ENCODE measurements at regions not wholly inside any gene's neighbourhood (a gene's known extent, or its start where the extent isn't known, plus 50 kb on each side); places are given as distances from the start of the nearest gene placed in this dataset.

GRCh38 chr11:10631761-10632160 lies 61.8 kb downstream of the IRAG1 start:
- peaks cover 22 to 38% of the 10 kb centered on the region in 2 donors for H3K4me1 ChIP-seq (ENCODE audit: control insufficient read depth in 2 of 2, insufficient read depth in 2 of 2, low read length in 2 of 2)
- no peak overlapping the region for H3K4me2 ChIP-seq (replicated peaks; ENCODE audit: low read depth, low read length, poor library complexity, severe bottlenecking)
- no peaks in the 10 kb centered on the region for H3K27me3 ChIP-seq (replicated peaks in 1 of 4; ENCODE audit: control extremely low read depth in 1 of 4, control insufficient read depth in 3 of 4, insufficient read depth in 4 of 4, low read length in 3 of 4)
- H2AFZ ChIP-seq (ENCODE audit: insufficient read depth, low read depth, low read length, poor library complexity, severe bottlenecking) = no peak overlapping the region
- H3K27ac ChIP-seq (ENCODE audit: low read length in 2 of 2) = no peak overlapping the region
- ATAC-seq (ENCODE audit: low read depth) (no peak), DNase-seq (no peak)
- no peak overlapping the region for H3K4me3 ChIP-seq (ENCODE audit: control extremely low read depth in 1 of 5, extremely low read depth in 1 of 5, insufficient read depth in 1 of 5, low read depth in 2 of 5, low read length in 4 of 5)
- H3K4me1 Mint-ChIP-seq = peaks cover 55% of the 10 kb centered on the region
- intact Hi-C loops (cut with micrococcal nuclease) = no loop called here
- POLR2A ChIA-PET = no interaction called here
- H3K36me3 ChIP-seq (replicated peaks in 1 of 2; ENCODE audit: control extremely low read depth in 1 of 2, control insufficient read depth in 1 of 2, extremely low read depth in 1 of 2, insufficient read depth in 2 of 2, low read length in 1 of 2) = no peaks in the 10 kb centered on the region
- peak overlapping the region; percentile 8 for H3K27ac Mint-ChIP-seq
- no peaks in the 10 kb centered on the region for H3K79me2 ChIP-seq (ENCODE audit: control insufficient read depth, insufficient read depth, low read length)
- CTCF ChIA-PET = interaction anchor here (1.3 to 1.4 kb wide), 2 partner anchors 10 to 14 kb away, joined by 3 read pairs; no protein-coding TSS in a partner anchor
- no peaks in the 10 kb centered on the region for H3K9me3 ChIP-seq (ENCODE audit: control extremely low read depth in 1 of 3, control insufficient read depth in 2 of 3, insufficient read depth in 1 of 3, low read length in 2 of 3)
- H4K20me1 ChIP-seq (ENCODE audit: control insufficient read depth, insufficient read depth, low read length, poor library complexity, severe bottlenecking) = no peaks in the 10 kb centered on the region
- no peaks in the 10 kb centered on the region for H3K9me3 Mint-ChIP-seq (ENCODE audit: insufficient read depth)
- WGBS (ENCODE audit: insufficient coverage) = no CpG with 5 or more reads among the region's 5 CpGs
- H3K4me3 Mint-ChIP-seq = no peak overlapping the region
- TF ChIP-seq, protein P1, sequence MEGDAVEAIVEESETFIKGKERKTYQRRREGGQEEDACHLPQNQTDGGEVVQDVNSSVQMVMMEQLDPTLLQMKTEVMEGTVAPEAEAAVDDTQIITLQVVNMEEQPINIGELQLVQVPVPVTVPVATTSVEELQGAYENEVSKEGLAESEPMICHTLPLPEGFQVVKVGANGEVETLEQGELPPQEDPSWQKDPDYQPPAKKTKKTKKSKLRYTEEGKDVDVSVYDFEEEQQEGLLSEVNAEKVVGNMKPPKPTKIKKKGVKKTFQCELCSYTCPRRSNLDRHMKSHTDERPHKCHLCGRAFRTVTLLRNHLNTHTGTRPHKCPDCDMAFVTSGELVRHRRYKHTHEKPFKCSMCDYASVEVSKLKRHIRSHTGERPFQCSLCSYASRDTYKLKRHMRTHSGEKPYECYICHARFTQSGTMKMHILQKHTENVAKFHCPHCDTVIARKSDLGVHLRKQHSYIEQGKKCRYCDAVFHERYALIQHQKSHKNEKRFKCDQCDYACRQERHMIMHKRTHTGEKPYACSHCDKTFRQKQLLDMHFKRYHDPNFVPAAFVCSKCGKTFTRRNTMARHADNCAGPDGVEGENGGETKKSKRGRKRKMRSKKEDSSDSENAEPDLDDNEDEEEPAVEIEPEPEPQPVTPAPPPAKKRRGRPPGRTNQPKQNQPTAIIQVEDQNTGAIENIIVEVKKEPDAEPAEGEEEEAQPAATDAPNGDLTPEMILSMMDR (IDR thresholded peaks at IDR 0.05) = no peak
- no peak for TF ChIP-seq EZH2 (IDR thresholded peaks at IDR 0.05; ENCODE audit: borderline replicate concordance, insufficient read depth, low read depth, low read length, poor library complexity, severe bottlenecking)
- no peaks in the 10 kb centered on the region for H3K27me3 Mint-ChIP-seq
- no peak overlapping the region for H3K9ac ChIP-seq (ENCODE audit: low read length)

DNA sequence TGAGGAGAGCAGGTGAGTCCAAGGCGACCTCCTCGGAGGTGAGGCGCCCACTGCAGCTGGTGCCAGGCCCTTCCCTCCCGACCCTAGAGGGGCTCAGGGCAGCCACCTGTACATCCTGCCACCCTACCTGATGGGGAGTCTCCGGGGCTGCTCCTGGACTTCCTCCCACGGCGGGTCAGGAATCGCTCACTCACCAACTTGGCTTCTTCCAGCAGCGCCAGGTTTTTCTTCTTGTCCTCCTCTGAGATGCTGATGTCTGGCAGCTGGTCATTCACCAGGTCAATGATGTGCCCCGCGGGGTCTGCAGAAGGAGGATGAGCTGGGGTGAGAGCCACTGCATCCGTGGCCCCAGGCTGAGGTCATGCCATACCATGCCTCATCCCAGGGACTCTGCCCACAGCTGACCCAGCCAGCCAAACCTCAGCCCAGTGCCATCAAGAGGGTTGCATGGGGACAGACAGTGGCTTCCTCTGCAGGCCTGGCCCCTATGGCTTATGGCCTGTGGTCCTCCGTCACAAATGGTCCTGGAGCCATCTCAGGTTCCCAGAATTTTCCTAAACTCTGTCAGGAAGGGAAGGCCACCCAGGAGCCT lies 61.0 kb upstream of the LYVE1 start:
- TF ChIP-seq EZH2 (IDR thresholded peaks at IDR 0.05; ENCODE audit: borderline replicate concordance, insufficient read depth, low read depth, low read length, poor library complexity, severe bottlenecking) = no peak
- TF ChIP-seq, protein P1 (IDR thresholded peaks at IDR 0.05) = no peak
- H3K27ac ChIP-seq (ENCODE audit: low read length in 2 of 2) = peak overlapping the region; percentile 58 to 64
- 85% methylated on average over 11 of the region's 13 CpGs for WGBS (ENCODE audit: insufficient coverage)
- no peaks in the 10 kb centered on the region for H4K20me1 ChIP-seq (ENCODE audit: control insufficient read depth, insufficient read depth, low read length, poor library complexity, severe bottlenecking)
- H3K4me1 ChIP-seq (ENCODE audit: control insufficient read depth in 2 of 2, insufficient read depth in 2 of 2, low read length in 2 of 2) = peaks cover 33 to 56% of the 10 kb centered on the region in 2 donors
- H3K79me2 ChIP-seq (ENCODE audit: control insufficient read depth, insufficient read depth, low read length) = no peaks in the 10 kb centered on the region
- Mint-ChIP-seq H3K4me1 (peaks cover 63% of the 10 kb centered on the region), H3K27ac (peak overlapping the region; percentile 67), H3K4me3 (no peak overlapping the region), H3K9me3 (ENCODE audit: insufficient read depth) (no peaks in the 10 kb centered on the region), H3K27me3 (no peaks in the 10 kb centered on the region)
- no peak overlapping the region for H2AFZ ChIP-seq (ENCODE audit: insufficient read depth, low read depth, low read length, poor library complexity, severe bottlenecking)
- peaks cover 0 to 1% (median 0%) of the 10 kb centered on the region in 3 donors for H3K9me3 ChIP-seq (ENCODE audit: control extremely low read depth in 1 of 3, control insufficient read depth in 2 of 3, insufficient read depth in 1 of 3, low read length in 2 of 3)
- DNase-seq (no peak), ATAC-seq (ENCODE audit: low read depth) (no peak)
- intact Hi-C loops (cut with micrococcal nuclease) = no loop called here
- no peaks in the 10 kb centered on the region for H3K36me3 ChIP-seq (replicated peaks in 1 of 2; ENCODE audit: control extremely low read depth in 1 of 2, control insufficient read depth in 1 of 2, extremely low read depth in 1 of 2, insufficient read depth in 2 of 2, low read length in 1 of 2)
- H3K4me2 ChIP-seq (replicated peaks; ENCODE audit: low read depth, low read length, poor library complexity, severe bottlenecking) = peak overlapping the region; percentile 48
- H3K9ac ChIP-seq (ENCODE audit: low read length) = no peak overlapping the region
- ChIA-PET POLR2A (interaction anchor here (1.7 kb wide), 1 partner anchor 10 kb away, joined by 5 read pairs; no protein-coding TSS in a partner anchor), CTCF (interaction anchor here (0.6 to 1.8 kb wide), 7 partner anchors 8 to 31 kb away, joined by 3 to 6 read pairs (median 3); no protein-coding TSS in a partner anchor)
- H3K4me3 ChIP-seq (ENCODE audit: control extremely low read depth in 1 of 5, extremely low read depth in 1 of 5, insufficient read depth in 1 of 5, low read depth in 2 of 5, low read length in 4 of 5) = no peak overlapping the region
- no peaks in the 10 kb centered on the region for H3K27me3 ChIP-seq (replicated peaks in 1 of 4; ENCODE audit: control extremely low read depth in 1 of 4, control insufficient read depth in 3 of 4, insufficient read depth in 4 of 4, low read length in 3 of 4)

Measured in B cell (primary cell).